HCEC 1CT (cell line): ENCODE measurements at regions not wholly inside any gene's neighbourhood (a gene's known extent, or its start where the extent isn't known, plus 50 kb on each side); places are given as distances from the start of the nearest gene placed in this dataset.
A peak's percentile ranks its signal among the peaks of the same experiment; 100 is the strongest.

Experiments used
- DNase-seq: peaks from one replicate; pipeline ENCODE4 v3.0.0-alpha.2; 2017

DNA sequence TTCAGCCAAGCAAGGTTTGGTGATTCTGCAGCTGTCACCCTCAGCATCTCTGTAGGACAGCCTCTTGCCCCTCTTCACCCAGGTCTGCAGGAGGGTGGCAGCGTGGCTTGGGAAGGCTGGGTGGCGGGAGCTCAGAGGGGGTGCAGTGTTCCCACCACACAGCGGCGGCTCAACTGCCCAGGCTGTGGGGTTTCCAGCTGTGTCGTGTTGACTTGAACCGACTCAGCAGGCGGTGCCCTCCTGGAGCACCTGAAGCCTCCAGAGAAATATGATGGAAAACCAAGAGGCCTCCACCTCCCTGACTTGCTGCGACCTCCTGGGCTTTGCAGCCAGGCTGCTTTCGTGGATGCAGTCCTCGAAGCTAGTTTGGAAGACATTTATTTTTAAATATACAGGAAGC lies 68.0 kb upstream of the KLF6 start:
- no peak for DNase-seq

- DNase-seq = peak; percentile 100
Measured at GRCh38 chr10:3852147-3852904, 67.3 kb upstream of the KLF6 start.

GRCh38 chr10:3850999-3851937 lies 66.3 kb upstream of the KLF6 start:
- DNase-seq = peak; percentile 92

DNA sequence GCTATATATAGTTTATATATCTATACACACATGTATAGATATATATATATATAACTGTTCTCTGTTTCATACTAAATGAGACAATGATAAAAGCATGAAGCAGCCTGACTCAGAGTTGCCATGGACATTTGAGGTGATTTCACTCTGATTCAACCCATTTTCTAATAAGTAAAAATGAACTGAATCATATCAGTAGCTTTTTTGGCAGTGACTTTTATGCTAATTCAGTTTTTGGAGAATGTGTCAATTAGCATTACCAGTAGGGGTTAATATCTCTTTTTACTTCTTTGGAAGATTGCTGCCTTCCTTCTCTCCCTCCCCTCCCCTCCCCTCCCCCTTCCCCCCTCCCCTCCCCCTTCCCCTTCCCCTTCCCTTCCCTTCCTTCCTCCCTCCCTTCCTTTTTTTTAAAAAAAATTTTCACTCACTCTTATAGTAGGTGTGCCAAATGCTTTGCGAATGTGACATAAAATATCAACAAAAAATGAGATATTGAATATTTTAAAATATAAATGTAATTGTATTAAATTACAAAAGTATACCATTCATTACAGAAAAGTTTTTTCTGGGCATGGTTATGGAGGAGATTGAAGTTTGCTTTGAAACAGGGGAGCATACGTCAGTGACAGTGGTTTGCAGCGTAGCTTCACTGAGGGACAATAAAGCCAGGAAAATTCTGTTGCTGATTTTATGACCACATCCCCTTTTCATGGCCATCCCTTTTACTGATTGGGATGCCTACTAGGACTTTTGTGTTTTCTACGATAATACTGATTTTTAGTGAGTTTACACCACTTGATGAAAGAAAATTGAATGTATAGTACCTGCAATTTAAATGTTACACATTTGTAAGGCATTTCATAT lies 64.0 kb upstream of the KLF6 start:
- peak; percentile 90 for DNase-seq

DNA sequence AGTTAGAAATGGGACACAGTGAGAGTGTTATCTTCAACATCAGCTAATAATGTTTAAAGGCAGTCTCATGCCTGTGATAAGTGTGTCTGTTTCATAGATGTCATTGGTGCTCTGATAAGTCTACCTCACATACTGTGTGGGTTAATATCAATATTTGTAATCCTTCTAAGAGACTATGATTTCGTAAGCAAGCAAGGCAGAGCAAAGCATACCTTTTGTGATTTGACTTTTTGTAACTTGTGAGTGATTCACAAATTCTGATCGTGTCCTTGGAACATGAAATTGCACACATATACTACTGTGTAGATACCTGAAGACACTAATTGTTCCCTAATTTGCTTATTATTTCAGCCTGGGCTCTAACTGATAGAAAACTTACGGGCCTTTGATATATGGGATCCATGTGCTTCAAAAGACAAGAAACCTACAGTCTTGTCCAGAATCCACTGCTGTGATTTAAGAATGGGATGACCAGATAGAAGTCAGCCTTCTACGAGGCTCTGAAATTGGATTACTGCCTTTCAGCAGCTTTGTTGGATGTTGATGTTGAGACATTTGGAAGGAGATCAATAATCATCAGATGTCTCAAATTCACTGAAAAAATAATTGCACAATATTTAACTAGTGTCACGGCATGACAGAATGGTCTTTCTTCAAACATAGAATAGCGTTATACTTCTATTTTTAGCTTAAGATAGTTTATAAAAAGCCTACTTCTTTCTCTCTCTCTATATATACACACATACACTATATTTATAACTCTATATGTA lies 63.2 kb upstream of the KLF6 start:
- peak; percentile 70 for DNase-seq

GRCh38 chr10:3846736-3847135 lies 61.7 kb upstream of the KLF6 start:
- no peak for DNase-seq

- DNase-seq = no peak
Measured at GRCh38 chr10:3844491-3845025, 59.5 kb upstream of the KLF6 start.

DNA sequence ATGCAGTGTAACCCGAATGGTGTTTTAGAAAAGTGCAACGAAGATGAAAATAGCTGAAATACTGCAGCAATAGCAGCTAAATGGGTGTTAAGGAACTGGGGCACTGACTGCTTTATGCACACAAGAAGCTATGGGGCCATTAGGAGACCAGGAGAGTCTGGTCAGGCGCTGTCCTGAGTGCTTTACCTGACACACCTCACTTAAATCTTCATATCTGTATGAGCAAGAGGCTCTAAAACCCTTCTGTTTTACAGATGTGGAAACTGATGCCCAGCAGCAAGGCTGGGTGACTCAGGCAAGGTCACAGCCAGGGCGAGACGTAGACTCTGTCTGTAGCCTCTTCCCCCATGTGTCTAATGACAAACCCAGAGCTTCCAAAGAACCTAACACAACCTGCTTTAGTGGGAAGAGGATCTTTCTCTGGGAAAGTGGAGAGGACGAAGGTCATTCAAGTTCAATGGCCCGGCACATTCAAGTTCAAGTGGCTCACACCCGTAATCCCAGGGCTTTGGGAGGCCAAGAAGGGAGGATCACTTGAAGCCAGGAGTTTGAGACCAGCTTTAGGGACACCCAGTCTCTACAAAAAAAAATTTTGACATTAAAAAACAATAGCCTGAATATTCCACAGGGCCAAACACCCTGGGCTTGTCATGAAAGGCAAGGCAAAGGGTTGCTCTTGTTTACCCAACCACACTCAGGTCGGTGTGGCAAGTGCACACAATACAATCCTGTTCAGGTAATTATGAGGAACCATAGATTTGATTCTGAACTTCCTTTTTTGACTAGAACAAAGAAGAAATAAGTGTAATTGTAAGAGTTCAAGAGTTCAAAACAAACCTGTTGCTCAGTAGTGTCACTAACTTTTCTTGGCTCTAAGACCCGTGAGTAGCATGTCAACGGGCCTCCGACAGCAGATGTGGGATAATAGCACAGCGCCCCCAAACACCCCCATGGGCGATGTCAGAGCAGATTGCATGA lies 53.7 kb upstream of the KLF6 start:
- DNase-seq = no peak

DNA sequence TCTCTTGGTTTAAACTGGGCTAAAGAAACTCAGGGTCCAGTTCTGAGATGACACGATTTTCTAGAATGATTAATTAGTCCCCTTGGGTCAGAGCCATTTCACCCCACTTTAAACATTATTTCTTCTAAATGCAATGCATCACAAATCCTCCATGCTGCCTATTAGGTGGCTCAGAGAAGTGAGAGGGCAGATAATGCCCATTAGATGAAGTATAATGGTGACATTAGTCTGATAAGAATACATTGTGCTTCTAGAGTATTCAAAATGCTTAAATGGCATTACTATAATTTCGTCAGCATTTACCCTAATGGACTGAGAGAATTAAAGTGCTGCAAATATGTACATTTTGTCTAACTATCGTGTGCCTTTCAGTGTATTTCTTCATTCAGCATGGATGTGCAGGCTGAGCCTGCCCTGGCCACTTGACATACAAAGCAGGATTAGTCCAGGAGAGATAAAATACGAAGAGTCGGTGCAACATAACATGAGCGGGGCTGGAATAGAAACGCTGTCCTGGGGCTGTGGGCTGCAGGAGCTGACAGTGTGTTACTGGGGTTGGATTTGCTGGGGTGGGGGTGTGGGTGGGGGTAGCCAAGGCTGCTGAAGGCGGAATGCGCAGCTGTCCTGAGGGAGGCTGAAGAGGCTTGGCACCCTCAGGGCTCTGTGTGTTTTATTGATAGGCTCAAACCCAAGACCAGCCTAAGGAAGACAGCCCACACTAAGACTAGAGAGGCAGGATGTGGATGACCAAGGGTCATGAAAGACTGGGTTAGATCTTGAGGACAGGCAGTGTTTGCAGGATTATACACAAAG lies 52.8 kb upstream of the KLF6 start:
- DNase-seq = no peak

DNA sequence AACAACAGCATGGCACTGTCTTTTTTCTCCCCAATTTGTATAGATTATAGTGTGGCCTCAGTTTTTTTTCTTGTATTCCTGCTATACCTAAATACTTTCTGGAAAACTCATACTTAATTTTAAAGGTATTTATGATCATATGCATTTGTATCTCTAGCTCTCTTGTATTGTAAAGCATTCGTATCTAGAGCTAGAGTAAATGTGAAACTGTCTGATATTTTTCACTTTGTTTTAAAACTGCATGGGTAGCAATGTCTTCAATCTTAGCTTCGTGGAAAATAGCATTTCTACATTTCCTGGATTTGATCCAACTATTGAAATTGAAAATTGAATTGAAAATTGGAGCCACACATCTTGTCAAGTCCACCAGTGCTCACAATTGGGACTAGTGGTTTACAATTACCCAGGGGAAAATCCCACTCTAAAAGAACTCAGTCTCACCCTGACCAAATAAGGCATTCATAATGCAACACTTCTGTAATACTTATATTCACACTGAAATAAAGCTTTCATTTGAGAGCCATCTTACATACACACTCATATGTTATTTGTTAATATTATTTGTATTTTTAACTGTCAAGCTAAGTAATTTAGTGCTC lies 51.3 kb upstream of the KLF6 start:
- no peak for DNase-seq

DNA sequence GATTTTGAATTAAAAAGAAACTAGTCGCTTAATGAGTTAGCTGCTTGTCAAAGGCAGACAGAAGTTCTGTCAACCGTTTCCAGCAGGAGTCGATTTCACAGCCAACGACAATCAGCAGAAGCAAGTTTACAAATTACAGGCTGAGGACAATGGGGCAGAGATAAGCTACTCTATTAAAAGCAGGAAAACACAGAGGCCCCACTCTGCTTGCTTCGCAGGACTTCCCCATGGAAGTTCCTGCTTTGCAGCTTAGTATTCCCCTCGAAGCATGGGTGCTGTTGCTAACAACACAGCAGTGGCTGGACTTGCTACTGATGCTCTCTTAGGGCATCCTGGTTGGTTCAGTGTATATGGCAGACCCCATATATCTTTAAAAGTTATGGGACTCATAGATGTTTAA lies 50.8 kb upstream of the KLF6 start:
- DNase-seq = no peak

DNA sequence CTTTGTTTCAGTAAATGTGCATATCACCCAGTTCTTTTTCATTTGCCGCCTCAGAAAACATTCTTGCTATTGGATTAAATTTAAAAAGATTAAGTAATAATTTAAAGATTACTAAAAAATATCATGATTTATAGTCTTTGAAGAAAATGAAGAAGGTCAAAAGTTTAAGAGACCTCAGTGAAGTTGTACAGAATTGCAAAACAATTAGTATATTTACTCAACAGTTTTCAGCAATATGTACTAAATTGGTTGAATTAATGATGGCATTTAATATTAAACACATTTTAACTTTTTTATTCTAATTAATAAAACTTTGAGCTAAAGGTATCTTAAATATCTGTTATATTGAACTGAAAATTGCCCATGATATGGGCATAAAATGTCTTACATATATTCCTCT lies 49.9 kb upstream of the KLF6 start:
- DNase-seq = no peak
